Suprapubic skin (tissue), 4 donors: ENCODE measurements at regions not wholly inside any gene's neighbourhood (a gene's known extent, or its start where the extent isn't known, plus 50 kb on each side); places are given as distances from the start of the nearest gene placed in this dataset.

Source experiments
- CTCF ChIP-seq, 2 donors: fragments of 200-600 bp in 1 of 2; fragments of 450-650 bp in 1 of 2; sonication (generic) in 1 of 2; IDR thresholded peaks; one replicate each; pipeline ENCODE4 v1.5.1; 2016 to 2019; ENCODE audit warnings: antibody characterized with exemption in 2 of 2, mild to moderate bottlenecking in 1 of 2, moderate library complexity in 1 of 2
- POLR2A ChIP-seq, 2 donors: fragments of 450-650 bp; IDR thresholded peaks; one replicate each; pipeline ENCODE4 v1.6.1; 2017; ENCODE audit warnings: antibody characterized with exemption in 2 of 2, mild to moderate bottlenecking in 2 of 2, moderate library complexity in 2 of 2
- POLR2AphosphoS5 ChIP-seq, 3 donors: sonication (generic); formaldehyde crosslinking; IDR thresholded peaks; one replicate each; pipeline ENCODE4 v1.6.1; 2017; ENCODE audit warnings: antibody characterized with exemption in 3 of 3

- no peak for TF ChIP-seq CTCF (IDR thresholded peaks at IDR 0.05)
- no peak for TF ChIP-seq POLR2A (IDR thresholded peaks at IDR 0.05)
- no peak for TF ChIP-seq POLR2AphosphoS5 (IDR thresholded peaks at IDR 0.05)
Measured at GRCh38 chr4:8691151-8691775, 98.7 kb downstream of the CPZ start.
